ENCODE measurements at regions not wholly inside any gene's neighbourhood (a gene's known extent, or its start where the extent isn't known, plus 50 kb on each side); places are given as distances from the start of the nearest gene placed in this dataset.

DNA sequence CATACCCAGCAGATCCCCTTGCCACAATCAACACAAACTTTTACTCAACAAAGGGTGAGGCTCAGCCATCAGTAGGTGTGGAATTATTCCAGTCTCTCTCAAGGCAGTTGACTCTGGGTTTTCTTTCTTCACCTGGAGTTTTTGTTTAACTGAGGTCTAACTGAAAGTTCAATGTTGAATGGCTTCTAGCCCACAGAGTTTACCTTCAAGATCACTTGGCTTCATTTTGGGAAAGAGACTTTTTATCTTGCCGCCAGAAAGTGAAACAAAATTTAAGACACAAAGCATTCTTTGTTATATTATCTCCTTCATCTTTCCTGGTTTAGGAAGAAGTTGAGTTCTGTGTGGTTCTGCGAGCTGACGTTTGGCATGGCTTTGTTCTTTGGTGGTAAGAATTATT is 83.8 kb upstream of the RASGEF1B start:
- TF ChIP-seq TCF12 (IDR thresholded peaks at IDR 0.05; ENCODE audit: low read depth, low read length) (no peak), POLR2A (IDR thresholded peaks at IDR 0.05; ENCODE audit: low read depth, low read length) (no peak), ZNF274 (IDR thresholded peaks at IDR 0.05; ENCODE audit: insufficient read depth, insufficient read length) (no peak), EP300 (IDR thresholded peaks at IDR 0.05; ENCODE audit: borderline replicate concordance in 1 of 2, control insufficient read depth in 1 of 2, low read depth in 2 of 2, low read length in 2 of 2) (no peak), NR2C2 (IDR thresholded peaks at IDR 0.05; ENCODE audit: borderline replicate concordance, control insufficient read depth, insufficient read length, low read depth) (no peak), POLR2AphosphoS5 (IDR thresholded peaks at IDR 0.05; ENCODE audit: low read length) (no peak), SUZ12 (IDR thresholded peaks at IDR 0.05; ENCODE audit: unreplicated experiment) (no peak), RBBP5 (conservative IDR thresholded peaks at IDR 0.05) (no peak)
- TF ChIP-seq, protein P1, sequence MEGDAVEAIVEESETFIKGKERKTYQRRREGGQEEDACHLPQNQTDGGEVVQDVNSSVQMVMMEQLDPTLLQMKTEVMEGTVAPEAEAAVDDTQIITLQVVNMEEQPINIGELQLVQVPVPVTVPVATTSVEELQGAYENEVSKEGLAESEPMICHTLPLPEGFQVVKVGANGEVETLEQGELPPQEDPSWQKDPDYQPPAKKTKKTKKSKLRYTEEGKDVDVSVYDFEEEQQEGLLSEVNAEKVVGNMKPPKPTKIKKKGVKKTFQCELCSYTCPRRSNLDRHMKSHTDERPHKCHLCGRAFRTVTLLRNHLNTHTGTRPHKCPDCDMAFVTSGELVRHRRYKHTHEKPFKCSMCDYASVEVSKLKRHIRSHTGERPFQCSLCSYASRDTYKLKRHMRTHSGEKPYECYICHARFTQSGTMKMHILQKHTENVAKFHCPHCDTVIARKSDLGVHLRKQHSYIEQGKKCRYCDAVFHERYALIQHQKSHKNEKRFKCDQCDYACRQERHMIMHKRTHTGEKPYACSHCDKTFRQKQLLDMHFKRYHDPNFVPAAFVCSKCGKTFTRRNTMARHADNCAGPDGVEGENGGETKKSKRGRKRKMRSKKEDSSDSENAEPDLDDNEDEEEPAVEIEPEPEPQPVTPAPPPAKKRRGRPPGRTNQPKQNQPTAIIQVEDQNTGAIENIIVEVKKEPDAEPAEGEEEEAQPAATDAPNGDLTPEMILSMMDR (IDR thresholded peaks at IDR 0.05 in 2 of 3, conservative IDR thresholded peaks at IDR 0.05 in 1 of 3; ENCODE audit: control insufficient read depth in 2 of 3, extremely low read depth in 1 of 3, insufficient read depth in 1 of 3, low read depth in 3 of 3, low read length in 3 of 3), result no peak
- TF ChIP-seq, protein P2, sequence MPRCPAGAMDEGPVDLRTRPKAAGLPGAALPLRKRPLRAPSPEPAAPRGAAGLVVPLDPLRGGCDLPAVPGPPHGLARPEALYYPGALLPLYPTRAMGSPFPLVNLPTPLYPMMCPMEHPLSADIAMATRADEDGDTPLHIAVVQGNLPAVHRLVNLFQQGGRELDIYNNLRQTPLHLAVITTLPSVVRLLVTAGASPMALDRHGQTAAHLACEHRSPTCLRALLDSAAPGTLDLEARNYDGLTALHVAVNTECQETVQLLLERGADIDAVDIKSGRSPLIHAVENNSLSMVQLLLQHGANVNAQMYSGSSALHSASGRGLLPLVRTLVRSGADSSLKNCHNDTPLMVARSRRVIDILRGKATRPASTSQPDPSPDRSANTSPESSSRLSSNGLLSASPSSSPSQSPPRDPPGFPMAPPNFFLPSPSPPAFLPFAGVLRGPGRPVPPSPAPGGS (IDR thresholded peaks at IDR 0.05; ENCODE audit: borderline replicate concordance, insufficient read depth, low read depth, low read length, poor library complexity, severe bottlenecking), result no peak
- TF ChIP-seq, protein P3, sequence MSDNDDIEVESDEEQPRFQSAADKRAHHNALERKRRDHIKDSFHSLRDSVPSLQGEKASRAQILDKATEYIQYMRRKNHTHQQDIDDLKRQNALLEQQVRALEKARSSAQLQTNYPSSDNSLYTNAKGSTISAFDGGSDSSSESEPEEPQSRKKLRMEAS (IDR thresholded peaks at IDR 0.05; ENCODE audit: low read depth, low read length), result no peak
- TF ChIP-seq, protein P4, sequence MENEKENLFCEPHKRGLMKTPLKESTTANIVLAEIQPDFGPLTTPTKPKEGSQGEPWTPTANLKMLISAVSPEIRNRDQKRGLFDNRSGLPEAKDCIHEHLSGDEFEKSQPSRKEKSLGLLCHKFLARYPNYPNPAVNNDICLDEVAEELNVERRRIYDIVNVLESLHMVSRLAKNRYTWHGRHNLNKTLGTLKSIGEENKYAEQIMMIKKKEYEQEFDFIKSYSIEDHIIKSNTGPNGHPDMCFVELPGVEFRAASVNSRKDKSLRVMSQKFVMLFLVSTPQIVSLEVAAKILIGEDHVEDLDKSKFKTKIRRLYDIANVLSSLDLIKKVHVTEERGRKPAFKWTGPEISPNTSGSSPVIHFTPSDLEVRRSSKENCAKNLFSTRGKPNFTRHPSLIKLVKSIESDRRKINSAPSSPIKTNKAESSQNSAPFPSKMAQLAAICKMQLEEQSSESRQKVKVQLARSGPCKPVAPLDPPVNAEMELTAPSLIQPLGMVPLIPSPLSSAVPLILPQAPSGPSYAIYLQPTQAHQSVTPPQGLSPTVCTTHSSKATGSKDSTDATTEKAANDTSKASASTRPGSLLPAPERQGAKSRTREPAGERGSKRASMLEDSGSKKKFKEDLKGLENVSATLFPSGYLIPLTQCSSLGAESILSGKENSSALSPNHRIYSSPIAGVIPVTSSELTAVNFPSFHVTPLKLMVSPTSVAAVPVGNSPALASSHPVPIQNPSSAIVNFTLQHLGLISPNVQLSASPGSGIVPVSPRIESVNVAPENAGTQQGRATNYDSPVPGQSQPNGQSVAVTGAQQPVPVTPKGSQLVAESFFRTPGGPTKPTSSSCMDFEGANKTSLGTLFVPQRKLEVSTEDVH (IDR thresholded peaks at IDR 0.05; ENCODE audit: low read depth, partially characterized antibody), result no peak
- TF ChIP-seq, protein P5, sequence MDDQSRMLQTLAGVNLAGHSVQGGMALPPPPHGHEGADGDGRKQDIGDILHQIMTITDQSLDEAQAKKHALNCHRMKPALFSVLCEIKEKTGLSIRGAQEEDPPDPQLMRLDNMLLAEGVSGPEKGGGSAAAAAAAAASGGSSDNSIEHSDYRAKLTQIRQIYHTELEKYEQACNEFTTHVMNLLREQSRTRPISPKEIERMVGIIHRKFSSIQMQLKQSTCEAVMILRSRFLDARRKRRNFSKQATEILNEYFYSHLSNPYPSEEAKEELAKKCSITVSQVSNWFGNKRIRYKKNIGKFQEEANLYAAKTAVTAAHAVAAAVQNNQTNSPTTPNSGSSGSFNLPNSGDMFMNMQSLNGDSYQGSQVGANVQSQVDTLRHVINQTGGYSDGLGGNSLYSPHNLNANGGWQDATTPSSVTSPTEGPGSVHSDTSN (IDR thresholded peaks at IDR 0.05; ENCODE audit: insufficient replicate concordance, low read depth, low read length), result no peak

All from GM12878 (cell line).